C4-2B (cell line): ENCODE measurements at regions not wholly inside any gene's neighbourhood (a gene's known extent, or its start where the extent isn't known, plus 50 kb on each side); places are given as distances from the start of the nearest gene placed in this dataset.

Experiments used
- ZFX ChIP-seq: fragments of 450-650 bp; IDR thresholded peaks from 2 replicates; pipeline ENCODE4 v1.6.1; 2017
- TF ChIP-seq, protein P1 (sequence below): fragments of 450-650 bp; conservative IDR thresholded peaks from 2 replicates; pipeline ENCODE4 v1.5.1; 2017; ENCODE audit warnings: mild to moderate bottlenecking

DNA sequence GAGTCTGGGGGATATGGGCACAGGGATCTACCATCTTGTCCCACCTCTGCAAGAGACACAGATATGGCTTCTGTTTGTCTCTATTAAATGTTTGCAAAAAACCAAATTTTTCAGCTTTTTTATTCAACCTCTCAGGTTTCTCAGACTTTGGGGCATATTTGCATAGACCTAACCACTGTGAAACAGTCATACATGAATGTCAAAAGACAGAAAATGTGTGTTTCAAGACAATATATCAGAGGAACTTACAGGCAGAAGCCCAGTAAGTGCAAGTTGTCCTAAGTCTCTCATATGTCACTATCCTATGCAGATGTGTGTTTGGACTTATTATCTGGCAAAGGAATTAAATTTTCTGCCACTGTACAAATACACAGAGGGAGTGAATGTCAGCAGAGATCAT is 951.2 kb downstream of the PCDH18 start:
- TF ChIP-seq, protein P1, sequence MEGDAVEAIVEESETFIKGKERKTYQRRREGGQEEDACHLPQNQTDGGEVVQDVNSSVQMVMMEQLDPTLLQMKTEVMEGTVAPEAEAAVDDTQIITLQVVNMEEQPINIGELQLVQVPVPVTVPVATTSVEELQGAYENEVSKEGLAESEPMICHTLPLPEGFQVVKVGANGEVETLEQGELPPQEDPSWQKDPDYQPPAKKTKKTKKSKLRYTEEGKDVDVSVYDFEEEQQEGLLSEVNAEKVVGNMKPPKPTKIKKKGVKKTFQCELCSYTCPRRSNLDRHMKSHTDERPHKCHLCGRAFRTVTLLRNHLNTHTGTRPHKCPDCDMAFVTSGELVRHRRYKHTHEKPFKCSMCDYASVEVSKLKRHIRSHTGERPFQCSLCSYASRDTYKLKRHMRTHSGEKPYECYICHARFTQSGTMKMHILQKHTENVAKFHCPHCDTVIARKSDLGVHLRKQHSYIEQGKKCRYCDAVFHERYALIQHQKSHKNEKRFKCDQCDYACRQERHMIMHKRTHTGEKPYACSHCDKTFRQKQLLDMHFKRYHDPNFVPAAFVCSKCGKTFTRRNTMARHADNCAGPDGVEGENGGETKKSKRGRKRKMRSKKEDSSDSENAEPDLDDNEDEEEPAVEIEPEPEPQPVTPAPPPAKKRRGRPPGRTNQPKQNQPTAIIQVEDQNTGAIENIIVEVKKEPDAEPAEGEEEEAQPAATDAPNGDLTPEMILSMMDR, result no peak
- no peak for TF ChIP-seq ZFX
